Progenitor cell of endocrine pancreas (in vitro differentiated cells): ENCODE measurements at regions not wholly inside any gene's neighbourhood (a gene's known extent, or its start where the extent isn't known, plus 50 kb on each side); places are given as distances from the start of the nearest gene placed in this dataset.

Source experiments
- DNase-seq: peaks from one replicate; pipeline ENCODE4 v3.0.0; 2021; ENCODE audit warnings: low spot score; ENCODE audit not compliant: unreplicated experiment
- H3K27ac Mint-ChIP-seq: 2 replicates; pipeline ENCODE4 v1.8.0; 2021; ENCODE audit warnings: mild to moderate bottlenecking, moderate library complexity, mixed read lengths
- H3K27me3 Mint-ChIP-seq: 2 replicates; pipeline ENCODE4 v1.8.0; 2021; ENCODE audit warnings: mixed read lengths
- H3K36me3 Mint-ChIP-seq: 2 replicates; pipeline ENCODE4 v1.8.0; 2022; ENCODE audit warnings: mixed read lengths; ENCODE audit not compliant: insufficient read depth
- H3K4me1 Mint-ChIP-seq: 2 replicates; pipeline ENCODE4 v1.8.0; 2021; ENCODE audit warnings: low read depth, mixed read lengths
- H3K4me3 Mint-ChIP-seq: 2 replicates; pipeline ENCODE4 v1.8.0; 2021; ENCODE audit warnings: low read depth, mild to moderate bottlenecking, moderate library complexity, mixed read lengths
- H3K9me3 Mint-ChIP-seq: 2 replicates; pipeline ENCODE4 v1.8.0; 2021; ENCODE audit warnings: low read depth, mixed read lengths
- CTCF ChIP-seq: fragments of 200-600 bp; sonication (generic); IDR thresholded peaks from one replicate; pipeline ENCODE4 v1.5.0; 2021; ENCODE audit warnings: antibody characterized with exemption, mild to moderate bottlenecking; ENCODE audit not compliant: unreplicated experiment

DNA sequence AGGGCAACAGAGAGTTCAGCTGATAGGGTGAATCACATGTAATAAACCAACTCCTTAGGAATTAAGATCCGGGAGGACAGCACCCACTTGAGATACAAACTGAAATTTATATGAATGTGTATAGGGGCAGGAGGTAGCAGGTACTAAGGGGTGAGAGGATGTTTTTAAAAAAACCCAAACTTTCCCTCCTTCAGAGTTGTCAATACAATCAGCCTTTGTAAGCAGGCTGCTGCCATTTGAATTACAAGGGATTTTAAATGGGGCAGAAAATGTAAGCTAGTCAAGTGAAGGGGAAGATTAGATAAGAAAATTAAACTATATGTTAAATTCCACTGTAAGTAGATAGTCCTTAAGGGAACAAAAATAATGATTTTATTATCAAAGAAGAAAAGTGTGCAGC, 1239.7 kb upstream of the CELF4 start:
- no peak for TF ChIP-seq CTCF
- Mint-ChIP-seq H3K36me3 (no peaks in the 10 kb centered on the region), H3K27me3 (no peaks in the 10 kb centered on the region), H3K27ac (no peak overlapping the region), H3K4me3 (no peak overlapping the region), H3K4me1 (peaks cover 4% of the 10 kb centered on the region), H3K9me3 (no peaks in the 10 kb centered on the region)
- DNase-seq = no peak

DNA sequence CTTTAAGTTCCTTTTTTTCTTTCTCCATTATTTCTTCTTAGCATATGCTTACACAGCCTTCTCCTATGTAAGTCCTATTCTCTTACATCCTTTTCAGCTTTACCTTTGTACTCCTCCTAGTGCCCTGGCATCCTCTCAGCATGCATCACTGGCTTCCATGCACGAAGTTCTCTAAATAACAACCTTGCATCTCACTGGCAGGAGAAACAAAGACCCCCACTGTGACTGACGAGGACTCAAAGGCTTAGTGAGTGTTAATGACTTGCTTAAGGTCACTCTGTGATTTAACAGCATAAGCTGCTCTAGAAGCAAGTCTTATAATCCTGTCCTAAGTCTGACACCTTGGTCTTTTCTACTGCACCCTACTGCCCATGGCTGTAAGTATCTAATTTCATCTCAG, 1236.0 kb upstream of the CELF4 start:
- H3K27ac Mint-ChIP-seq = no peak overlapping the region

GRCh38 chr18:38796762-38797161, 1231.2 kb upstream of the CELF4 start:
- no peaks in the 10 kb centered on the region for H3K36me3 Mint-ChIP-seq
- H3K27me3 Mint-ChIP-seq = no peaks in the 10 kb centered on the region
- no peak overlapping the region for H3K27ac Mint-ChIP-seq
- no peak overlapping the region for H3K4me3 Mint-ChIP-seq
- DNase-seq = no peak
- peaks cover 8% of the 10 kb centered on the region for H3K9me3 Mint-ChIP-seq
- no peaks in the 10 kb centered on the region for H3K4me1 Mint-ChIP-seq
- no peak for TF ChIP-seq CTCF

More for the DNA sequence above, 1236.0 kb upstream of the CELF4 start:
- Mint-ChIP-seq H3K36me3 (no peaks in the 10 kb centered on the region), H3K27me3 (no peaks in the 10 kb centered on the region), H3K4me3 (no peak overlapping the region), H3K9me3 (peaks cover 8% of the 10 kb centered on the region), H3K4me1 (peaks cover 4% of the 10 kb centered on the region)
- DNase-seq = no peak
- no peak for TF ChIP-seq CTCF

- Mint-ChIP-seq H3K9me3 (no peaks in the 10 kb centered on the region), H3K27me3 (no peaks in the 10 kb centered on the region), H3K4me3 (no peak overlapping the region), H3K36me3 (no peaks in the 10 kb centered on the region), H3K4me1 (no peaks in the 10 kb centered on the region), H3K27ac (no peak overlapping the region)
- DNase-seq = no peak
- TF ChIP-seq CTCF = no peak
These were observed 1227.1 kb upstream of the CELF4 start for GRCh38 chr18:38792731-38793130.

- Mint-ChIP-seq H3K4me3 (no peak overlapping the region), H3K36me3 (no peaks in the 10 kb centered on the region), H3K27ac (no peak overlapping the region), H3K4me1 (no peaks in the 10 kb centered on the region), H3K9me3 (no peaks in the 10 kb centered on the region), H3K27me3 (no peaks in the 10 kb centered on the region)
- TF ChIP-seq CTCF = no peak
- DNase-seq = no peak
These were observed 1225.2 kb upstream of the CELF4 start for GRCh38 chr18:38790786-38791185.
